ENCODE measurements at regions not wholly inside any gene's neighbourhood (a gene's known extent, or its start where the extent isn't known, plus 50 kb on each side); places are given as distances from the start of the nearest gene placed in this dataset.
"Not testable (repeated sequence)": the region's sequence is repeated elsewhere in the genome, so short reads cannot be mapped to it uniquely, and the experiment has no call there.

- no peak for DNase-seq
Measured at GRCh38 chrX:110519501-110519900, 160.9 kb downstream of the RTL9 start.

DNA sequence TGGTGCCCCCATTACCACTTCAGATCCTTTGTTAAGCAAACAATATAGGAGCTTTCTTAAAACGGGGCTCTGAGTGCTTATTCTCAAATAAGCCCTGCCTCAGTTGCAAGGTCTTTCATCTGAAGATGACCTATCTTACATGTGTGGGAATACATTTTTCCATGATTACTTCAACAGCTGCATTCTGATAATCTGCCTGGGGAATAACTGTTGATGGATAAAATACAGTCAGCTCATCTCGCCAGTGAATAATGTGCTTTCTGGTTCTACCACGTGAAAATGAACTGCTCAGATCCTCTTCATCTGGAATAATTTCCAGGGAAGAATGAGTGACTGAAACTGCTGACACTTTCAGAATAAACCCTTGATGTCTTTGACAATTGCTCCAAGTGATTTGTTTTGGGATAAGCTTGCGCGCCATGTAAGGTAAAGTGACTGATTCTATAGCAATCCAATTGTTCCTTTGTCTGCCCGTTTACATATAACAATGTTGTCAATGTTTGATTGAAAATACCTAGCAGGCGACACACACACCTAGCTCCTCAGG, 161.3 kb downstream of the RTL9 start:
- DNase-seq: no peak

GRCh38 chrX:110520652-110521051, 162.0 kb downstream of the RTL9 start:
- DNase-seq: not testable (repeated sequence)

- DNase-seq: no peak
Measured at GRCh38 chrX:110531873-110532580, 173.4 kb downstream of the RTL9 start.

DNA sequence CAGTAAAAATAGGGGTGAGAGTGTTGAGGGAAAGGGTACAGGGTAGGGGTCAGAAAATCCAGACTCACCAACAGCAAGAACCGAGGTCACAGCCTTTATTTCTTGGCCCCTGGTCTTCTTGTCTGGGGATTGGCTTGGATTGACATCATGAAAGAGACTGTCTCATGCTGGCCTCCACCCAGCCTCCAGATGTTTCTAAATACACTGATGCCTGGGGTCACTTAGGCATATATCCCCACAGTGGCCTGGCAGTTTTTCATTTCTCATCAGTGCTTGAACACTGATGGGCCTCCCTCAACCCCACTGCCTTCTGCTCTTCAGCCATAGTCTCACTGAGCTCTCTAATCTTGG, 173.9 kb downstream of the RTL9 start:
- no peak for DNase-seq

GRCh38 chrX:110536816-110537215, 178.2 kb downstream of the RTL9 start:
- no peak for DNase-seq

DNA sequence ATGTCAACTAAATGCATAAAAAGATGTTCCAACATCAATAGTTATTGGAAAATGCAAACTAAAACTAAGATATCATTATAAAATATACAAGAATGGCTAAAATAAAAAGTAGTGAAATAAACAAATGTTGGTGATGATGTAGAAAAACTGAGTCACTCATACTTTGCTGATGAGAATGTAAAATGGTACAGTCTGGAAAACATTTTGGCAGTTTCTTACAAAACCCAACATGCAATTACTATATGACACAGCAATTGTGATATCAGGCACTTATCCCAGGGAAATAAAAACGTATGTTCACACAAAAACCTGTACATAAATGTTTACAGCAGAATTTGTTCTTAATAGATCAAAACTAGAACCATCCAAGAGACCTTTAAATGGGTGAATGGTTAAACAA, 182.6 kb downstream of the RTL9 start:
- DNase-seq: peak; percentile 3

DNA sequence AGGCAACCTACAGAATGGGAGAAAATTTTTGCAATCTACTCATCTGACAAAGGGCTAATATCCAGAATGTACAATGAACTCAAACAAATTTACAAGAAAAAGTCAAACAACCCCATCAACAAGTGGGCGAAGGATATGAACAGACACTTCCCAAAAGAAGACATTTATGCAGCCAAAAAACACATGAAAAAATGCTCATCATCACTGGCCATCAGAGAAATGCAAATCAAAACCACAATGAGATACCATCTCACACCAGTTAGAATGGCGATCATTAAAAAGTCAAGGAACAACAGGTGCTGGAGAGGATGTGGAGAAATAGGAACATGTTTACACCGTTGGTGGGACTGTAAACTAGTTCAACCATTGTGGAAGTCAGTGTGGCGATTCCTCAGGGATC, 192.2 kb downstream of the RTL9 start:
- DNase-seq: not testable (repeated sequence)

GRCh38 chrX:110557864-110558263, 199.2 kb downstream of the RTL9 start:
- DNase-seq: no peak

DNA sequence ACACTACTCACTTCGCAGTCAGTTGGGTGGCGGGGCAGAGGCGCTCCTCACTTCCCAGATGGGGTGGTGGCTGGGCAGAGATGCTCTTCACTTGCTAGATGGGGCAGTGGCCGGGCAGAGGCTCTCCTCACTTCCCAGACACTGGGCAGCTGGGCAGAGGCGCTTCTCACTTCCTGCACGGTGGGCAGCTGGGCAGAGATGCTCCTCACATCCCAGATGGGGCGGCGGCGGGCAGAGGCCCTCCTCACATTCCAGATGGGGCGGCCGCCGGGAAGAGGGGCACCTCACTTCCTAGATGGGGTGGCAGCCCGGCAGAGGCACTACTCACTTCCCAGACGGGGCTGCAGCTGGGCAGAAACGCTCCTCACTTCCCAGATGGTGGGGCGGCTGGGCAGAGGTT, 199.8 kb downstream of the RTL9 start:
- DNase-seq: no peak

GRCh38 chrX:110561034-110561433, 202.4 kb downstream of the RTL9 start:
- peak; percentile 71 for DNase-seq

- DNase-seq: peak; percentile 78
Measured at GRCh38 chrX:110563282-110563681, 204.6 kb downstream of the RTL9 start.

- DNase-seq: no peak
Measured at GRCh38 chrX:110568441-110568840, 209.8 kb downstream of the RTL9 start.

GRCh38 chrX:110569506-110569905, 210.9 kb downstream of the RTL9 start:
- DNase-seq: peak; percentile 24

DNA sequence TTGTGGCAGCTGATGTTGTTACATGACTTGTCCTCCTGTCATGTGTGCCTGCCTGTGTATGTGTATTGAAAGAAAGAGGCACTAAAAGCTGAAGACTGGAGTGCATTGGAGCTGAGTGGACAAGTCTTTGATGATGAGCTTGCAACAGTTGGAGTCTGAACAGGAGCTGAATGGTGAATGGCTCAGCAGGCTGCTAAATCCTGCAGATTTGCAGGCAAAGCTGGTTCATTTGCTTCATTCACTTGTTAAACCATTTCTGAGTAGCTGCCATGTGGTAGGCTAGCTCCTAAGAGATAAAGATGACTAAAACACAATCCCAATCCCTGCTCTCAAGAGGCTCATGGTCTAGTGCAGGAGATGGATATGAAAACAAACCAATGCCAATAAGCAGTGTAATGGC, 217.3 kb downstream of the CHRDL1 start:
- no peak for DNase-seq

- DNase-seq: peak; percentile 19
Measured at GRCh38 chrX:110584083-110584482, 211.5 kb downstream of the CHRDL1 start.

DNA sequence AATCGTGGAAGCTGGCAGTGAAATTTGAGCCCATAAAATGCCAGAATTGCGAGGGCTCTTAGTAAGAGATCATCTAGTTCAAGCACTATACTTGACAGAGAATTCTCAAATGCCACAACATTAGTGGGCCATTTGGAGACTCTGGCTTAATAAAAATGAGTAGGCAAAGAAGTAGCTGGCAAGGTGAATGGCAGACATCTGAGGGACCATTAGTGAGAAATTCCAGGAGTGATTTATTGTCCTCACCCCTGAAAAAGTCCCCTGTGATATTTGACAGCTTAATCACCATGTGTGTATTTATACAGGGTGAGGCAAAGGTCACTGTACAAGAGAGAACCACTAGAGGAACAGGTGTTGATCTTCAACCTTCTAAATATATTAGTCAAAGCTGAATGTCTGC, 207.5 kb downstream of the CHRDL1 start:
- no peak for DNase-seq

- no peak for DNase-seq
Measured at GRCh38 chrX:110588853-110589252, 206.8 kb downstream of the CHRDL1 start.

- DNase-seq: no peak
Measured at GRCh38 chrX:110600745-110601310, 194.8 kb downstream of the CHRDL1 start.

GRCh38 chrX:110614596-110614995, 181.0 kb downstream of the CHRDL1 start:
- peak; percentile 0 for DNase-seq
